ENCODE measurements at regions not wholly inside any gene's neighbourhood (a gene's known extent, or its start where the extent isn't known, plus 50 kb on each side); places are given as distances from the start of the nearest gene placed in this dataset.

GRCh38 chr13:107095876-107096275 is 527.9 kb upstream of the ARGLU1 start:
- TF ChIP-seq CTCF (IDR thresholded peaks at IDR 0.05; ENCODE audit: insufficient read depth, low read depth, low read length) = no peak
- no peak for TF ChIP-seq EZH2 (IDR thresholded peaks at IDR 0.05; ENCODE audit: insufficient read depth, low read length)

Measured in astrocyte (in vitro differentiated cells and primary cell).